GM12878 (cell line): ENCODE measurements at regions not wholly inside any gene's neighbourhood (a gene's known extent, or its start where the extent isn't known, plus 50 kb on each side); places are given as distances from the start of the nearest gene placed in this dataset.

Experiments
- ATAC-seq: fragments of 200-7000 bp; cut with Tn5 transposase; 3 replicates; pipeline ENCODE4 v1.9.1; 2020; ENCODE audit warnings: mild to moderate bottlenecking, moderate library complexity
- BruUV-seq: library from RNA; stranded (reverse); fragments of 400-500 nt; replicated peaks from 2 replicates; lab custom pipeline; 2021; lab: Mats Ljungman, UMichigan
- CTCF ChIA-PET: fragments of 300-600 bp; sonication (Branson Sonifier 250); formaldehyde crosslinking; extraction: SDS; loops from one replicate; lab custom pipeline; 2021; ENCODE audit warnings: inconsistent platforms; lab: Yijun Ruan, JAX
- POLR2A ChIA-PET: fragments of 350-600 bp; formaldehyde crosslinking; extraction: SDS; loops from one replicate; lab custom pipeline; 2021; ENCODE audit warnings: inconsistent platforms; lab: Charles Lee
- RAD21 ChIA-PET: fragments of 300-600 bp; sonication (Branson Sonifier 250); formaldehyde crosslinking; loops from one replicate; lab custom pipeline; 2023; ENCODE audit warnings: antibody characterized with exemption; ENCODE audit not compliant: unreplicated experiment; lab: Charles Lee
- SMC1A ChIA-PET: fragments of 300-600 bp; sonication (Branson Sonifier 250); formaldehyde crosslinking; loops from one replicate; lab custom pipeline; 2023; ENCODE audit not compliant: unreplicated experiment, uncharacterized antibody; lab: Charles Lee
- DNase-seq: peaks from one replicate; pipeline ENCODE4 v3.0.0-alpha.2; 2011; ENCODE audit warnings: low read depth, low spot score
- FAIRE-seq: peaks from 3 replicates; lab custom pipeline; 2011; peaks lifted over from hg19 to GRCh38; lab: Jason Lieb, UNC
- H2AFZ ChIP-seq: 2 replicates; pipeline ENCODE4 v1.6.0; 2011; ENCODE audit warnings: low read depth, low read length, control low read depth; ENCODE audit not compliant: control insufficient read depth
- H3K27ac ChIP-seq: 2 replicates; pipeline ENCODE4 v1.5.1; 2011; ENCODE audit warnings: control low read depth; ENCODE audit not compliant: control insufficient read depth, insufficient read depth
- H3K27me3 ChIP-seq, 2 experiments: replicated peaks in 1 of 2; 2 replicates each; pipeline versions ENCODE4 v1.6.0 to v1.6.1; 2011; ENCODE audit warnings: low read length in 1 of 2; ENCODE audit not compliant: control insufficient read depth in 2 of 2, insufficient read depth in 2 of 2
- H3K36me3 ChIP-seq, 2 experiments: 2 replicates each; pipeline ENCODE4 v1.5.1; 2011; ENCODE audit warnings: low read length in 1 of 2; ENCODE audit not compliant: control insufficient read depth in 2 of 2, insufficient read depth in 2 of 2
- H3K4me1 ChIP-seq: 2 replicates; pipeline ENCODE4 v1.6.1; 2011; ENCODE audit warnings: mild to moderate bottlenecking, low read length, moderate library complexity, mixed read lengths; ENCODE audit not compliant: control insufficient read depth, insufficient read depth
- H3K4me2 ChIP-seq: 2 replicates; pipeline ENCODE4 v1.6.0; 2011; ENCODE audit warnings: control low read depth; ENCODE audit not compliant: control insufficient read depth, insufficient read depth
- H3K4me3 ChIP-seq: fragments of 200-600 bp; sonication (generic); 2 replicates; pipeline ENCODE4 v1.5.1; 2016
- H3K79me2 ChIP-seq: 2 replicates; pipeline ENCODE4 v1.6.0; 2011; ENCODE audit warnings: low read length; ENCODE audit not compliant: control insufficient read depth, insufficient read depth
- H3K9ac ChIP-seq: 2 replicates; pipeline ENCODE4 v1.8.0; 2011; ENCODE audit warnings: low read length, control low read depth, mixed read lengths; ENCODE audit not compliant: control insufficient read depth, insufficient read depth
- H3K9me3 ChIP-seq: replicated peaks from 3 replicates; pipeline ENCODE4 v1.5.1; 2011; ENCODE audit warnings: mild to moderate bottlenecking, low read length; ENCODE audit not compliant: control insufficient read depth, insufficient read depth
- H4K20me1 ChIP-seq: 2 replicates; pipeline ENCODE4 v1.6.0; 2011; ENCODE audit not compliant: control insufficient read depth, insufficient read depth
- CEBPB ChIP-seq, 2 experiments: fragments of 150-350 bp in 1 of 2; IDR thresholded peaks; 2 replicates each; pipeline ENCODE4 v1.6.1; 2012 to 2014; ENCODE audit warnings: low read depth in 2 of 2, low read length in 2 of 2, borderline replicate concordance in 1 of 2, inconsistent platforms in 1 of 2
- ETV6 ChIP-seq, 2 experiments: fragments of 450-650 bp in 1 of 2; IDR thresholded peaks in 1 of 2; conservative IDR thresholded peaks in 1 of 2; 2 replicates each; pipeline ENCODE4 v1.6.1; 2014; ENCODE audit warnings: antibody characterized with exemption in 1 of 2, borderline replicate concordance in 1 of 2, low read depth in 1 of 2, mild to moderate bottlenecking in 1 of 2, moderate library complexity in 1 of 2
- EZH2 ChIP-seq: IDR thresholded peaks from 2 replicates; pipeline ENCODE4 v1.6.1; 2012; ENCODE audit warnings: low read depth, mild to moderate bottlenecking, control low read depth, inconsistent platforms, low read length, borderline replicate concordance; ENCODE audit not compliant: control insufficient read depth
- GATAD2B ChIP-seq: fragments of 450-650 bp; conservative IDR thresholded peaks from 2 replicates; pipeline ENCODE4 v1.6.1; 2017; ENCODE audit warnings: low read depth, mild to moderate bottlenecking, moderate library complexity
- IRF5 ChIP-seq: fragments of 450-650 bp; IDR thresholded peaks from 2 replicates; pipeline ENCODE4 v1.6.1; 2017; ENCODE audit warnings: borderline replicate concordance
- MTA2 ChIP-seq: fragments of 450-650 bp; IDR thresholded peaks from 2 replicates; pipeline ENCODE4 v1.6.1; 2016; ENCODE audit warnings: low read depth, mild to moderate bottlenecking, moderate library complexity
- NRF1 ChIP-seq: conservative IDR thresholded peaks from 2 replicates; pipeline ENCODE4 v1.6.1; 2011; ENCODE audit warnings: mild to moderate bottlenecking, low read depth, low read length, improper control_type of control experiment
- USF2 ChIP-seq: IDR thresholded peaks from 2 replicates; pipeline ENCODE4 v1.6.1; 2011; ENCODE audit warnings: low read depth, low read length, improper control_type of control experiment, borderline replicate concordance
- ZBTB33 ChIP-seq: fragments of 450-650 bp; IDR thresholded peaks from 2 replicates; pipeline ENCODE4 v1.6.1; 2017; ENCODE audit warnings: mild to moderate bottlenecking
- ZNF24 ChIP-seq: fragments of 450-650 bp; IDR thresholded peaks from 2 replicates; pipeline ENCODE4 v1.6.1; 2017; ENCODE audit warnings: antibody characterized with exemption, mild to moderate bottlenecking
- ZSCAN29 ChIP-seq: fragments of 450-650 bp; IDR thresholded peaks from 2 replicates; pipeline ENCODE4 v1.6.1; 2017; ENCODE audit warnings: mild to moderate bottlenecking, moderate library complexity
- WGBS: methylation state at CpG from one replicate; pipeline ENCODE4 v1.1.6; 2016; ENCODE audit warnings: low lambda C conversion rate; ENCODE audit not compliant: insufficient replicate concordance, insufficient coverage; ENCODE audit errors: missing lambda C conversion rate; 5-methylcytosine and 5-hydroxymethylcytosine counted together
- in situ Hi-C: fragments of 300-500 bp; cut with MboI; formaldehyde crosslinking; loops from 9 replicates; pipeline ENCODE4 v1.14.3; 2018; ENCODE audit warnings: mixed read lengths
- intact Hi-C: fragments of 100-400 bp; cut with micrococcal nuclease; formaldehyde crosslinking; loops from one replicate; pipeline ENCODE4 v1.14.2; 2022; ENCODE audit not compliant: unreplicated experiment
- TF ChIP-seq, protein P1 (sequence below): IDR thresholded peaks from 2 replicates; pipeline ENCODE4 v1.6.1; 2012; ENCODE audit warnings: mild to moderate bottlenecking, low read depth, low read length
- TF ChIP-seq, protein P2 (sequence below): fragments of 450-650 bp; conservative IDR thresholded peaks from 2 replicates; pipeline ENCODE4 v1.6.1; 2017; ENCODE audit warnings: mild to moderate bottlenecking, moderate library complexity

- Histone ChIP-seq H3K9me3 (no peaks in the 10 kb centered on the region), H4K20me1 (no peaks in the 10 kb centered on the region), H3K4me3 (no peak overlapping the region), H3K27ac (no peak overlapping the region), H3K36me3 (no peaks in the 10 kb centered on the region), H3K79me2 (no peaks in the 10 kb centered on the region), H3K27me3 (no peaks in the 10 kb centered on the region), H2AFZ (no peak overlapping the region), H3K4me1 (no peaks in the 10 kb centered on the region), H3K9ac (no peak overlapping the region), H3K4me2 (no peak overlapping the region)
- no peak for ATAC-seq
- ChIA-PET SMC1A (interaction anchor here (0.9 to 2.3 kb wide), 7 partner anchors 8 to 429 kb away, joined by 3 to 6 read pairs (median 4); no protein-coding TSS in a partner anchor), POLR2A (interaction anchor here (0.7 kb wide), 1 partner anchor 38 kb away, joined by 3 read pairs; no protein-coding TSS in a partner anchor), CTCF (interaction anchor here (1.0 to 2.2 kb wide), 3 partner anchors 8 to 222 kb away, joined by 3 to 10 read pairs (median 8); no protein-coding TSS in a partner anchor), RAD21 (interaction anchor here (0.6 to 1.5 kb wide), 2 partner anchors 15 to 702 kb away, joined by 3 to 4 read pairs; no protein-coding TSS in a partner anchor)
- WGBS: 0% methylated on average over 4 of the region's 4 CpGs
- intact Hi-C loops (loop anchor here (2.0 kb wide), 1 partner anchor 223 kb away; no protein-coding TSS in a partner anchor), in situ Hi-C loops (no loop called here)
- FAIRE-seq: no peak
- BruUV-seq: no TSS peak
- no peak for DNase-seq
- TF ChIP-seq ZSCAN29: no peak
- no peak for TF ChIP-seq GATAD2B
- TF ChIP-seq NRF1: no peak
- TF ChIP-seq, protein P1, sequence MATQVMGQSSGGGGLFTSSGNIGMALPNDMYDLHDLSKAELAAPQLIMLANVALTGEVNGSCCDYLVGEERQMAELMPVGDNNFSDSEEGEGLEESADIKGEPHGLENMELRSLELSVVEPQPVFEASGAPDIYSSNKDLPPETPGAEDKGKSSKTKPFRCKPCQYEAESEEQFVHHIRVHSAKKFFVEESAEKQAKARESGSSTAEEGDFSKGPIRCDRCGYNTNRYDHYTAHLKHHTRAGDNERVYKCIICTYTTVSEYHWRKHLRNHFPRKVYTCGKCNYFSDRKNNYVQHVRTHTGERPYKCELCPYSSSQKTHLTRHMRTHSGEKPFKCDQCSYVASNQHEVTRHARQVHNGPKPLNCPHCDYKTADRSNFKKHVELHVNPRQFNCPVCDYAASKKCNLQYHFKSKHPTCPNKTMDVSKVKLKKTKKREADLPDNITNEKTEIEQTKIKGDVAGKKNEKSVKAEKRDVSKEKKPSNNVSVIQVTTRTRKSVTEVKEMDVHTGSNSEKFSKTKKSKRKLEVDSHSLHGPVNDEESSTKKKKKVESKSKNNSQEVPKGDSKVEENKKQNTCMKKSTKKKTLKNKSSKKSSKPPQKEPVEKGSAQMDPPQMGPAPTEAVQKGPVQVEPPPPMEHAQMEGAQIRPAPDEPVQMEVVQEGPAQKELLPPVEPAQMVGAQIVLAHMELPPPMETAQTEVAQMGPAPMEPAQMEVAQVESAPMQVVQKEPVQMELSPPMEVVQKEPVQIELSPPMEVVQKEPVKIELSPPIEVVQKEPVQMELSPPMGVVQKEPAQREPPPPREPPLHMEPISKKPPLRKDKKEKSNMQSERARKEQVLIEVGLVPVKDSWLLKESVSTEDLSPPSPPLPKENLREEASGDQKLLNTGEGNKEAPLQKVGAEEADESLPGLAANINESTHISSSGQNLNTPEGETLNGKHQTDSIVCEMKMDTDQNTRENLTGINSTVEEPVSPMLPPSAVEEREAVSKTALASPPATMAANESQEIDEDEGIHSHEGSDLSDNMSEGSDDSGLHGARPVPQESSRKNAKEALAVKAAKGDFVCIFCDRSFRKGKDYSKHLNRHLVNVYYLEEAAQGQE: no peak
- TF ChIP-seq, protein P2, sequence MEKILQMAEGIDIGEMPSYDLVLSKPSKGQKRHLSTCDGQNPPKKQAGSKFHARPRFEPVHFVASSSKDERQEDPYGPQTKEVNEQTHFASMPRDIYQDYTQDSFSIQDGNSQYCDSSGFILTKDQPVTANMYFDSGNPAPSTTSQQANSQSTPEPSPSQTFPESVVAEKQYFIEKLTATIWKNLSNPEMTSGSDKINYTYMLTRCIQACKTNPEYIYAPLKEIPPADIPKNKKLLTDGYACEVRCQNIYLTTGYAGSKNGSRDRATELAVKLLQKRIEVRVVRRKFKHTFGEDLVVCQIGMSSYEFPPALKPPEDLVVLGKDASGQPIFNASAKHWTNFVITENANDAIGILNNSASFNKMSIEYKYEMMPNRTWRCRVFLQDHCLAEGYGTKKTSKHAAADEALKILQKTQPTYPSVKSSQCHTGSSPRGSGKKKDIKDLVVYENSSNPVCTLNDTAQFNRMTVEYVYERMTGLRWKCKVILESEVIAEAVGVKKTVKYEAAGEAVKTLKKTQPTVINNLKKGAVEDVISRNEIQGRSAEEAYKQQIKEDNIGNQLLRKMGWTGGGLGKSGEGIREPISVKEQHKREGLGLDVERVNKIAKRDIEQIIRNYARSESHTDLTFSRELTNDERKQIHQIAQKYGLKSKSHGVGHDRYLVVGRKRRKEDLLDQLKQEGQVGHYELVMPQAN: no peak
- TF ChIP-seq EZH2: no peak
- no peak for TF ChIP-seq ZBTB33
- TF ChIP-seq ETV6 (conservative IDR thresholded peaks at IDR 0.05 in 1 of 2, IDR thresholded peaks at IDR 0.05 in 1 of 2; ENCODE audit: borderline replicate concordance in 1 of 2, low read depth in 1 of 2): no peak
- TF ChIP-seq IRF5: no peak
- TF ChIP-seq MTA2: no peak
- no peak for TF ChIP-seq USF2
- TF ChIP-seq CEBPB (IDR thresholded peaks at IDR 0.05; ENCODE audit: borderline replicate concordance in 1 of 2, low read depth in 2 of 2, low read length in 2 of 2): no peak
- TF ChIP-seq ZNF24: no peak
These were observed 105.3 kb downstream of the IRX5 start for GRCh38 chr16:55035956-55036355.
